HEK293T (cell line): ENCODE measurements at regions not wholly inside any gene's neighbourhood (a gene's known extent, or its start where the extent isn't known, plus 50 kb on each side); places are given as distances from the start of the nearest gene placed in this dataset.

Experiments used
- ARNT ChIP-seq: fragments of 450-650 bp; IDR thresholded peaks from 2 replicates; pipeline ENCODE4 v1.6.1; 2017; ENCODE audit warnings: mild to moderate bottlenecking
- BHLHE40 ChIP-seq: fragments of 450-650 bp; IDR thresholded peaks from 2 replicates; pipeline ENCODE4 v1.6.1; 2016; ENCODE audit warnings: mild to moderate bottlenecking, moderate library complexity, borderline replicate concordance
- CTBP1 ChIP-seq: fragments of 450-650 bp; IDR thresholded peaks from 2 replicates; pipeline ENCODE4 v1.6.1; 2016; ENCODE audit warnings: borderline replicate concordance
- ELF4 ChIP-seq: fragments of 450-650 bp; IDR thresholded peaks from 2 replicates; pipeline ENCODE4 v1.6.1; 2017; ENCODE audit warnings: antibody characterized with exemption
- FOXA1 ChIP-seq: fragments of 450-650 bp; IDR thresholded peaks from 2 replicates; pipeline ENCODE4 v1.6.1; 2016; ENCODE audit warnings: mild to moderate bottlenecking
- FOXK2 ChIP-seq: fragments of 450-650 bp; IDR thresholded peaks from 2 replicates; pipeline ENCODE4 v1.6.1; 2016; ENCODE audit warnings: mild to moderate bottlenecking
- FOXM1 ChIP-seq: fragments of 450-650 bp; IDR thresholded peaks from 2 replicates; pipeline ENCODE4 v1.6.1; 2017; ENCODE audit warnings: mild to moderate bottlenecking, borderline replicate concordance
- HDGF ChIP-seq: fragments of 450-650 bp; IDR thresholded peaks from 2 replicates; pipeline ENCODE4 v1.6.1; 2017; ENCODE audit warnings: antibody characterized with exemption, borderline replicate concordance
- NFRKB ChIP-seq: fragments of 450-650 bp; IDR thresholded peaks from 2 replicates; pipeline ENCODE4 v1.6.1; 2016; ENCODE audit warnings: mild to moderate bottlenecking, moderate library complexity
- PKNOX1 ChIP-seq: fragments of 450-650 bp; IDR thresholded peaks from 2 replicates; pipeline ENCODE4 v1.6.1; 2016
- SP1 ChIP-seq: fragments of 450-650 bp; IDR thresholded peaks from 2 replicates; pipeline ENCODE4 v1.6.1; 2017
- SUZ12 ChIP-seq: fragments of 450-650 bp; IDR thresholded peaks from 2 replicates; pipeline ENCODE4 v1.6.1; 2016; ENCODE audit warnings: mild to moderate bottlenecking
- TARDBP ChIP-seq: fragments of 450-650 bp; IDR thresholded peaks from 2 replicates; pipeline ENCODE4 v1.6.1; 2016
- ZNF384 ChIP-seq: fragments of 450-650 bp; IDR thresholded peaks from 2 replicates; pipeline ENCODE4 v1.6.1; 2016

- TF ChIP-seq FOXM1 (no peak), ARNT (no peak), SP1 (no peak), BHLHE40 (no peak), PKNOX1 (peak; percentile 69), FOXK2 (no peak), HDGF (no peak), TARDBP (no peak), ELF4 (no peak), ZNF384 (peak; percentile 55; the same call in 1 of the 2 replicates), FOXA1 (no peak), NFRKB (no peak), CTBP1 (no peak), SUZ12 (no peak)
Measured at GRCh38 chr13:31605076-31605860, 134.1 kb upstream of the RXFP2 start.
